Ovary (tissue), 7 donors: ENCODE measurements at regions not wholly inside any gene's neighbourhood (a gene's known extent, or its start where the extent isn't known, plus 50 kb on each side); places are given as distances from the start of the nearest gene placed in this dataset.
"Not testable (repeated sequence)": the region's sequence is repeated elsewhere in the genome, so short reads cannot be mapped to it uniquely, and the experiment has no call there.

Experiments used
- DNase-seq, 5 donors: peaks; one replicate each; pipeline ENCODE4 v3.0.0-alpha.2; 2019 to 2020
- H3K27ac ChIP-seq, 2 donors: fragments of 200-600 bp; one replicate each; pipeline versions ENCODE4 v1.5.1 to v1.8.0; 2019 to 2022
- H3K27me3 ChIP-seq: fragments of 200-600 bp; one replicate; pipeline ENCODE4 v1.8.0; 2022
- H3K36me3 ChIP-seq: fragments of 200-600 bp; sonication (generic); one replicate; pipeline ENCODE4 v1.5.1; 2019
- H3K4me1 ChIP-seq: one replicate; pipeline ENCODE4 v1.8.1; 2013; ENCODE audit warnings: mild to moderate bottlenecking, moderate library complexity; ENCODE audit not compliant: insufficient read depth
- H3K4me3 ChIP-seq: fragments of 200-600 bp; sonication (generic); one replicate; pipeline ENCODE4 v1.5.1; 2017
- H3K9me3 ChIP-seq, 2 donors: fragments of 200-600 bp in 1 of 2; sonication (generic) in 1 of 2; one replicate each; pipeline versions ENCODE4 v1.5.1 to v1.8.1; 2013 to 2019; ENCODE audit warnings: mild to moderate bottlenecking in 1 of 2, moderate library complexity in 1 of 2
- CTCF ChIP-seq, 3 donors: fragments of 450-650 bp in 2 of 3; fragments of 200-600 bp in 1 of 3; IDR thresholded peaks; one replicate each; pipeline versions ENCODE4 v1.5.1 to v1.8.0; 2016 to 2022; ENCODE audit warnings: antibody characterized with exemption in 3 of 3, mild to moderate bottlenecking in 1 of 3
- EP300 ChIP-seq: sonication (generic); formaldehyde crosslinking; IDR thresholded peaks from one replicate; pipeline ENCODE4 v1.6.1; 2017; ENCODE audit warnings: antibody characterized with exemption
- POLR2A ChIP-seq: fragments of 450-650 bp; IDR thresholded peaks from one replicate; pipeline ENCODE4 v1.6.1; 2017; ENCODE audit warnings: antibody characterized with exemption, mild to moderate bottlenecking, moderate library complexity
- WGBS, 3 donors: extraction: QIAGEN DNeasy Blood & Tissue Kit in 1 of 3; methylation state at CpG; one replicate each; pipeline versions ENCODE4 v1.1.5 to v1.1.7; 2013 to 2017; 5-methylcytosine and 5-hydroxymethylcytosine counted together
- intact Hi-C, 4 donors: fragments of 100-400 bp; cut with DNase I; formaldehyde crosslinking; loops; one replicate each; pipeline versions ENCODE4 v1.11.0 to v1.15.1; 2022 to 2023
- donor health status: DM: no; HTN: no; CAD: no; lungs with moderate emphysema.
- donor health status: DM: no; HTN: no; CAD: no.
- donor health status: Bipolar disorder and iron deficiency.
- donor health status: DM: no; HTN: no; CAD: no.
- donor health status: DM: yes; HTN: yes; CAD: no.

GRCh38 chr17:45640141-45640850, 143.8 kb upstream of the CRHR1 start:
- Histone ChIP-seq H3K27me3 (no peaks in the 10 kb centered on the region), H3K27ac (no peak overlapping the region), H3K4me1 (no peaks in the 10 kb centered on the region), H3K9me3 (no peaks in the 10 kb centered on the region), H3K4me3 (no peak overlapping the region), H3K36me3 (no peaks in the 10 kb centered on the region)
- intact Hi-C loops, result loop anchor here in 3 of 4 donors (5.0 kb wide), 3 partner anchors 187 to 212 kb away; no protein-coding TSS in a partner anchor
- WGBS, 3 donors, result 14 to 17% (median 15%) methylated on average over 3 of the region's 3 CpGs
- TF ChIP-seq POLR2A (no peak), CTCF (IDR thresholded peaks at IDR 0.05) (peak; percentile 64 to 80 (median 80)), EP300 (no peak)
- peak; percentile 64 to 78 (median 75) for DNase-seq

GRCh38 chr17:45641541-45641940, 142.6 kb upstream of the CRHR1 start:
- Histone ChIP-seq H3K27me3 (no peaks in the 10 kb centered on the region), H3K36me3 (no peaks in the 10 kb centered on the region), H3K4me3 (no peak overlapping the region), H3K4me1 (no peaks in the 10 kb centered on the region), H3K9me3 (no peaks in the 10 kb centered on the region), H3K27ac (no peak overlapping the region)
- 72 to 80% (median 74%) methylated on average over 5 of the region's 5 CpGs for WGBS, 3 donors
- DNase-seq, result no peak
- TF ChIP-seq EP300, result no peak
- no peak for TF ChIP-seq POLR2A
- intact Hi-C loops, result loop anchor here in 3 of 4 donors (5.0 kb wide), 3 partner anchors 186 to 211 kb away; no protein-coding TSS in a partner anchor

- intact Hi-C loops, result loop anchor here in 3 of 4 donors (5.0 kb wide), 3 partner anchors 184 to 209 kb away; no protein-coding TSS in a partner anchor
- Histone ChIP-seq H3K9me3 (no peaks in the 10 kb centered on the region), H3K4me1 (no peaks in the 10 kb centered on the region), H3K4me3 (no peak overlapping the region), H3K27me3 (no peaks in the 10 kb centered on the region), H3K27ac (no peak overlapping the region), H3K36me3 (no peaks in the 10 kb centered on the region)
- 83 to 88% (median 85%) methylated on average over 10 of the region's 10 CpGs for whole genome bisulfite sequencing, 3 donors
- DNase-seq, result no peak
- no peak for TF ChIP-seq EP300
- no peak for TF ChIP-seq POLR2A
- no peak for TF ChIP-seq CTCF (IDR thresholded peaks at IDR 0.05)
Observed at GRCh38 chr17:45643591-45643990, 140.5 kb upstream of the CRHR1 start.

- not testable (repeated sequence) for DNase-seq, H3K4me1 ChIP-seq, H3K4me3 ChIP-seq, H3K27me3 ChIP-seq, H3K27ac ChIP-seq, H3K36me3 ChIP-seq, H3K9me3 ChIP-seq
- intact Hi-C loops, result loop anchor here (5.0 kb wide), 3 partner anchors 183 to 208 kb away; no protein-coding TSS in a partner anchor
- WGBS, 3 donors, result 52 to 85% (median 71%) methylated on average over 1 of the region's 1 CpG
Observed at GRCh38 chr17:45644637-45645036, 139.5 kb upstream of the CRHR1 start.

GRCh38 chr17:45645330-45645729, 138.8 kb upstream of the CRHR1 start:
- no peak overlapping the region for H3K27ac ChIP-seq
- H3K4me1 ChIP-seq, result no peaks in the 10 kb centered on the region
- DNase-seq, result no peak
- no peaks in the 10 kb centered on the region for H3K27me3 ChIP-seq
- H3K9me3 ChIP-seq, result no peaks in the 10 kb centered on the region
- H3K4me3 ChIP-seq, result no peak overlapping the region
- TF ChIP-seq CTCF (IDR thresholded peaks at IDR 0.05), result no peak
- TF ChIP-seq EP300, result no peak
- TF ChIP-seq POLR2A, result no peak
- intact Hi-C loops, result loop anchor here in 1 of 4 donors (5.0 kb wide), 1 partner anchor 182 kb away; no protein-coding TSS in a partner anchor
- 93 to 98% (median 94%) methylated on average over 3 of the region's 3 CpGs for WGBS, 3 donors
- no peaks in the 10 kb centered on the region for H3K36me3 ChIP-seq
